ENCODE measurements at regions not wholly inside any gene's neighbourhood (a gene's known extent, or its start where the extent isn't known, plus 50 kb on each side); places are given as distances from the start of the nearest gene placed in this dataset.

DNA sequence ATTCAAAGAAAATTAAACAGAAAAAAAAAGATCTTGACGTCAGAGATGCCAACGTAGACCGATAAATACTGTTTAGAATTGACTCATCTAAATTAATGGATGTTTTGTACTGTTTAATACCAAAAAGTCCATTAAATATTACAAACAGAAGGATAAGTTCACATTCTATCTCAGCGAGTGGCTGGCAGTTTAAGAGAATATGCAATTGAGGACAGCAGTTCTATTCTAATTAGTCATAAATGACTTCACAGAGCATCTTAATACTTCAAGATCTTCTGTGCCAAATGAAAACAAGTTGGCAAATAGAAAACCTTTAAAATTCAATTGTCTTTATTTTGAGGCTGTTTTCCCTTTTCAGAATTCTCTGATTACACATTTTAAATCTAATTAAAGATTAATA, 326.6 kb upstream of the NREP start:
- no peak for DNase-seq (ENCODE audit: extremely low read depth, low read depth)
- TF ChIP-seq, protein P1, sequence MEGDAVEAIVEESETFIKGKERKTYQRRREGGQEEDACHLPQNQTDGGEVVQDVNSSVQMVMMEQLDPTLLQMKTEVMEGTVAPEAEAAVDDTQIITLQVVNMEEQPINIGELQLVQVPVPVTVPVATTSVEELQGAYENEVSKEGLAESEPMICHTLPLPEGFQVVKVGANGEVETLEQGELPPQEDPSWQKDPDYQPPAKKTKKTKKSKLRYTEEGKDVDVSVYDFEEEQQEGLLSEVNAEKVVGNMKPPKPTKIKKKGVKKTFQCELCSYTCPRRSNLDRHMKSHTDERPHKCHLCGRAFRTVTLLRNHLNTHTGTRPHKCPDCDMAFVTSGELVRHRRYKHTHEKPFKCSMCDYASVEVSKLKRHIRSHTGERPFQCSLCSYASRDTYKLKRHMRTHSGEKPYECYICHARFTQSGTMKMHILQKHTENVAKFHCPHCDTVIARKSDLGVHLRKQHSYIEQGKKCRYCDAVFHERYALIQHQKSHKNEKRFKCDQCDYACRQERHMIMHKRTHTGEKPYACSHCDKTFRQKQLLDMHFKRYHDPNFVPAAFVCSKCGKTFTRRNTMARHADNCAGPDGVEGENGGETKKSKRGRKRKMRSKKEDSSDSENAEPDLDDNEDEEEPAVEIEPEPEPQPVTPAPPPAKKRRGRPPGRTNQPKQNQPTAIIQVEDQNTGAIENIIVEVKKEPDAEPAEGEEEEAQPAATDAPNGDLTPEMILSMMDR (IDR thresholded peaks at IDR 0.05; ENCODE audit: low read depth, low read length), result no peak

DNA sequence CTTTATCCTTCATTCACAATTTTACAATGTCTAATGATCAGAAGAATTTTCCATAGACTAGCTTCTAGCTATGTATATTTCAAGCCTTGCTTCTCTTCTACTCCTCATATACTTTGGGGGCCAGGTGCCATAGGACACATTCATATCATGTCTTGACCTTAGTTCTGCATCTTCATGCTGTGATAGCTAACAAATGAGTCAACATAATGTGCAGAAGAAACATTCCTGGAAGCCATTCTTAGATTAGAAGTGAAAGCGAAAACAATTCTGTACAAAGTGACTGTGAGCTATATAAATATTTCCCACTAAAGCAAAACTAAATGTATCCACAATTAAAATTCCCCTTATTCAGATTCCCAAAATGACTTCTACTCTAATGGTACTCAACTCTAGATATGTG, 320.2 kb upstream of the NREP start:
- TF ChIP-seq, protein P1 (IDR thresholded peaks at IDR 0.05; ENCODE audit: low read depth, low read length), result no peak
- no peak for DNase-seq (ENCODE audit: extremely low read depth, low read depth)

DNA sequence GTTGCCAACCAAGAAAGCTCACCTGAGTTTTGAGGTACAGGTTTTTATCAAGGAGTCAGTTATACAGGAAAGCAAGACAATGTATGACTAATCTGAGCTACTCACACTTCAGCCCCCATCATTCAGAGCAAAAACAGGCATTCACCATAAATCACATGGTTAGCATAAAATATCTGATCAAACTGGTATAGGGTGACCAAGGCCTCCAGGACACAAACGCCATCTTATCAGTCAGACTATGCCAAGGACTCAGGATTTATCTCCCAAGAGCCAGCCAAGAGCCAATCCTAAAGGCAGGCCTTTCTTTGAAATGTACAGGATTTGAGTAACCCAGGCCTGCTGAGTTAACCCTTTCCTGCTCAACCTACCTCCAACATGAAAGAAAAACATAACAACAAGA, 313.0 kb upstream of the NREP start:
- DNase-seq (ENCODE audit: extremely low read depth, low read depth), result no peak
- TF ChIP-seq, protein P1 (IDR thresholded peaks at IDR 0.05; ENCODE audit: low read depth, low read length), result no peak

DNA sequence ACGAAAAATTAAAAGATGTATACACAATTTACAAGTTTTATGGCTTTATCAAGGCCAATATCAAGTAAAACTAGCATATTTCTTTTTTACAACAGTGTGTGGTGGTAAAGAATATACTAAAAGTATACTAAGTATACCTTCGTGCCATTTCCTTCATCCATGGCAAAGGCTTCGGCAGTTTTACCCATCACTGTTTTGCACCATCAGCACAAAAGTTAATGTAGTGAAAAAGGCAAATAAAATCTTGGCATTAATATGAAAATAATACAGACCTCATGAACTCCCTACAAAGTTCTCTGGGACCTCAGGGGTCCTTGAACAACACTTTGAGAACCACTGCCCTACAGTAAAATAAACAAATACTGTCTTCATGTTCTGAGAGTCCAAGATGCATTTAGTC, 312.3 kb upstream of the NREP start:
- TF ChIP-seq, protein P1 (IDR thresholded peaks at IDR 0.05; ENCODE audit: low read depth, low read length), result no peak
- no peak for DNase-seq (ENCODE audit: extremely low read depth, low read depth)

DNA sequence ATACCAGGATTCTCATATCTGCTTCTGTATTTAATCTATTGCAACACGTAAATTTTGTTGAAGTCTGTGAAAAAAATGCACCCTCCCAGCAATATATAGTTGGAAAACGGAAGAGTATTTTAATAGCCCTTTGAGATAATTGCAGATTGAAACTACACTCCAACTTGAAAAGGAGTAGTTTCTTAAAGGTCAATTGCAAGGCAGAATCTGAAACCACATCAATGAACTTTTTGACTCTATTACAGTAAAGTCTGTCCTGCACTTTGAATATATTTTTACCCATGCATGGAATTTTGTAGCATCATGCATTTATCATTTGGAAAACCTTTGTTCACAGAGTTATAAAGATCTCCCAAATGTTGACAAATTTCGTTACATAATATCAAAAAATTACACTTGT, 311.6 kb upstream of the NREP start:
- DNase-seq (ENCODE audit: extremely low read depth, low read depth), result no peak
- TF ChIP-seq, protein P1 (IDR thresholded peaks at IDR 0.05; ENCODE audit: low read depth, low read length), result no peak

DNA sequence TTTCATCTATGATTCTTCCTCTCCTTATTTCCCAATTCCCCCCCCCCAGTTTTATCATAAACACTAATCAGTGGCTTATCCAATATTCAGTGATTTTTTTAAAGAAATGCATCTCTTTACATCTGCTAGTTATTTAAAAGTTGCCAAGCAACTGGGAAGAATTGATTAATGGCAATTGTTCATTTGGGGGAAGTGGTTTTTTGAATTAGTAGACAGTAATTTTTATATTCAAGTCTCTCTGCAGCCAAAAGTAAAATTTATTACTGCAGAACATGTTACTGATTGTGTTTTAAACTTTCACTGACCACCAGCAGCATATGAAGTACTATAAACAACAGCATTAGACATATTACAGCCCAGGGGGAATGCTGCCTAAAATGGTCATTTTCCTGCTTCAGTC, 308.8 kb upstream of the NREP start:
- TF ChIP-seq, protein P1 (IDR thresholded peaks at IDR 0.05; ENCODE audit: low read depth, low read length), result no peak
- DNase-seq (ENCODE audit: extremely low read depth, low read depth), result no peak

DNA sequence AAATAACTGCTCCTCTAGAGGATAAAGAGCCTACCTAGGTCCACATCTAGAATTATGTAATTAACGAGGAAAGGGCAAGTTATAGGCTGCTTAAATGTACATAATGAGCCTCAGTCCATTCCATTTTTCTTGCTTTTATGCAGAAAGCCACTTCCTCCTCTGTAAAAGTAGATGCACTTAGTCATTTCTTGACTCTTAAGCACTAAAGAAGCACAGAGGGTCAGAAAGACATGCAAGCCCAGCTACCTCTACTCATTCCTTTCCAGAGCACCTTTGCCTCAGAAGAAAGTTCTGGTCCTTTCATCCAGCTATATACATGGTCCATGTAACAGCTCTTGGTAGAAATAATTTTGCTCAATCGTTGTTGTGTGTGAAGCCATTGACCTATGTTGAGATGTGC, 308.0 kb upstream of the NREP start:
- no peak for DNase-seq (ENCODE audit: extremely low read depth, low read depth)
- TF ChIP-seq, protein P1 (IDR thresholded peaks at IDR 0.05; ENCODE audit: low read depth, low read length), result no peak
